Thymus (tissue), 11 donors: ENCODE measurements at regions not wholly inside any gene's neighbourhood (a gene's known extent, or its start where the extent isn't known, plus 50 kb on each side); places are given as distances from the start of the nearest gene placed in this dataset.
A peak's percentile ranks its signal among the peaks of the same experiment; 100 is the strongest.

Experiments used
- DNase-seq, 9 donors: peaks; one replicate each; pipeline ENCODE4 v3.0.0-alpha.2; 2013; ENCODE audit warnings: low spot score in 9 of 9, low read depth in 6 of 9, missing footprints in 1 of 9
- H3K27ac ChIP-seq, 2 donors: one replicate each; pipeline ENCODE4 v1.5.1; 2013; ENCODE audit warnings: control low read depth in 1 of 2, low read depth in 1 of 2, low read length in 1 of 2, mild to moderate bottlenecking in 1 of 2, moderate library complexity in 1 of 2
- H3K27me3 ChIP-seq, 2 donors: one replicate each; pipeline ENCODE4 v1.5.1; 2013; ENCODE audit warnings: low read length in 1 of 2; ENCODE audit not compliant: control insufficient read depth in 2 of 2, insufficient read depth in 1 of 2
- H3K36me3 ChIP-seq, 2 donors: one replicate each; pipeline ENCODE4 v1.5.1; 2013; ENCODE audit warnings: low read length in 1 of 2, mild to moderate bottlenecking in 1 of 2, moderate library complexity in 1 of 2; ENCODE audit not compliant: control insufficient read depth in 2 of 2, insufficient read depth in 2 of 2
- H3K4me1 ChIP-seq, 2 donors: one replicate each; pipeline ENCODE4 v1.5.1; 2013; ENCODE audit warnings: low read length in 2 of 2; ENCODE audit not compliant: control insufficient read depth in 2 of 2, insufficient read depth in 2 of 2
- H3K4me3 ChIP-seq, 2 donors: one replicate each; pipeline ENCODE4 v1.5.1; 2013; ENCODE audit warnings: low read length in 2 of 2, control low read depth in 1 of 2, mild to moderate bottlenecking in 1 of 2
- H3K9me3 ChIP-seq, 2 donors: one replicate each; pipeline ENCODE4 v1.5.1; 2013; ENCODE audit warnings: low read length in 1 of 2, mild to moderate bottlenecking in 1 of 2; ENCODE audit not compliant: control insufficient read depth in 2 of 2, insufficient read depth in 1 of 2
- WGBS: extraction: QIAGEN DNeasy Blood & Tissue Kit; methylation state at CpG from one replicate; pipeline ENCODE4 v1.1.7; 2013; 5-methylcytosine and 5-hydroxymethylcytosine counted together
- donor health status: healthy.

- H3K4me1 ChIP-seq: no peaks in the 10 kb centered on the region
- H3K4me3 ChIP-seq: no peak overlapping the region
- no peaks in the 10 kb centered on the region for H3K27me3 ChIP-seq
- no peaks in the 10 kb centered on the region for H3K9me3 ChIP-seq
- no peak overlapping the region for H3K27ac ChIP-seq
- no peak for DNase-seq
- H3K36me3 ChIP-seq: no peaks in the 10 kb centered on the region
- 92% methylated on average over 3 of the region's 3 CpGs for WGBS
These were observed 226.9 kb upstream of the DTNA start for GRCh38 chr18:34483198-34483597.

DNA sequence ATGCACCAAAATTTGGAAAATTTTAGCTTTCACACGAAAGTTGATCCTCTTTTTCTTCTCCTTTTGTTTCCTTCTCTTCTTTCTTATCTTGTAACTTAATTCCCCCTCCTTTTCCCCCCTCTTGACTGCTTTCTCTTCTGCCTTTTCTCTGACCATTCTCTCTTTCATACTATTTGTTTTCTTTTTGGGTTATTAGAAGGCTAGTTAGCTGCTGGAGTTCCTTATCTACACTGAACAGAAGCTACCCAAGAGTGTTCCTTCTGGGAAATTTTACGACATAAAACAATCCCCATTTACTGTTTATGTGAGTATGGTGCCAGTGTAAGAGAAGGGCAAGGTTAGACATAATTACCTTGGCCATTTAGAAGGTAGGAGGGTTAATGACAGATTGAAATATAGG lies 218.4 kb upstream of the DTNA start:
- Histone ChIP-seq H3K9me3 (no peaks in the 10 kb centered on the region), H3K4me3 (no peak overlapping the region), H3K4me1 (no peaks in the 10 kb centered on the region), H3K27ac (no peak overlapping the region), H3K27me3 (peaks cover 20 to 23% of the 10 kb centered on the region in 2 donors), H3K36me3 (no peaks in the 10 kb centered on the region)
- DNase-seq: no peak
- 33% methylated on average over 2 of the region's 2 CpGs for WGBS

DNA sequence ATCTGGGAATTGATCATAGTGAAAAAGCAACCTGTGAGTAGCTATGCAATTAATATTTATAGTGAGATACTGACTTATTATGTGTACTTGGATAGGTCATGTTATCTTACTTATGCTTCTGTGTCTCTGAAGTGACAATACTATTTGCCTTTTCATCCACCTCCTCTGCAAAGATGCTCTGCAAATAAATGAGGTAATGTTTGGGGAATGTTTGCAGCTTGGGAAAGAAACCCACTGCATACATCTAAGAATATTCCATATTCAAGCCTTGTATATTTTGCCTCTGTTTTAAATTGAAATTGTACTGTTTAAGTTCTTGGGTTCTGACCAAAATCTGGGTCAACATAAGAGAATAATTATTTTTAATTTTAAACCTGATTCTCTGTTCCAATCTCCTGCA lies 217.4 kb upstream of the DTNA start:
- no peak overlapping the region for H3K4me3 ChIP-seq
- H3K27ac ChIP-seq: no peak overlapping the region
- H3K9me3 ChIP-seq: no peaks in the 10 kb centered on the region
- no peak for DNase-seq
- no peaks in the 10 kb centered on the region for H3K4me1 ChIP-seq
- no peaks in the 10 kb centered on the region for H3K36me3 ChIP-seq
- H3K27me3 ChIP-seq: peaks cover 20 to 23% of the 10 kb centered on the region in 2 donors

GRCh38 chr18:34493099-34493544 lies 217.0 kb upstream of the DTNA start:
- H3K4me3 ChIP-seq: peak overlapping the region in 1 of 2 donors; percentile 27
- no peaks in the 10 kb centered on the region for H3K9me3 ChIP-seq
- H3K27me3 ChIP-seq: peaks cover 20 to 23% of the 10 kb centered on the region in 2 donors
- no peak for DNase-seq
- WGBS: 2% methylated on average over 18 of the region's 18 CpGs
- no peaks in the 10 kb centered on the region for H3K36me3 ChIP-seq
- H3K4me1 ChIP-seq: no peaks in the 10 kb centered on the region
- H3K27ac ChIP-seq: no peak overlapping the region

GRCh38 chr18:34493566-34494358 lies 216.3 kb upstream of the DTNA start:
- no peak for DNase-seq
- H3K9me3 ChIP-seq: no peaks in the 10 kb centered on the region
- peak overlapping the region in 1 of 2 donors; percentile 27 for H3K4me3 ChIP-seq
- H3K27ac ChIP-seq: no peak overlapping the region
- no peaks in the 10 kb centered on the region for H3K4me1 ChIP-seq
- H3K36me3 ChIP-seq: no peaks in the 10 kb centered on the region
- peaks cover 20 to 23% of the 10 kb centered on the region in 2 donors for H3K27me3 ChIP-seq
- 1% methylated on average over 101 of the region's 101 CpGs for WGBS

DNA sequence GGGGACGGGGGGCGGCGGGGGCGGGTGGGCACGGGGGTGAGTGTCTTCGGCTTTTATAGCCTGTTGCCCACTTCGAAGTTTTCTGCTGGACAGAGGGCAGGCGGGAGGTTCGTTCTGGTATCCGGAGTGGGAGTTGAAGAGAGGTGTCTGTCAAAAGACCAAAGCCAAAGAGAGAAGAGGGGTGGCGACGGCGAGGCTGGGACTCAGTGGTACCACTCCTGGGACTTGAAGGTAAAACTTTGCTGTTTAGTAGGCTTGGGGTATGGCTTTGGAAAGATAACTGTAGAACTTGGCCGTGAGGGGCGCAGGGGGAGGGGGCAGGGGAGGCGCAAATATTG lies 215.8 kb upstream of the DTNA start:
- 7% methylated on average over 16 of the region's 16 CpGs for WGBS
- no peak overlapping the region for H3K4me3 ChIP-seq
- no peaks in the 10 kb centered on the region for H3K36me3 ChIP-seq
- peaks cover 20 to 23% of the 10 kb centered on the region in 2 donors for H3K27me3 ChIP-seq
- no peaks in the 10 kb centered on the region for H3K4me1 ChIP-seq
- H3K9me3 ChIP-seq: no peaks in the 10 kb centered on the region
- no peak overlapping the region for H3K27ac ChIP-seq
- no peak for DNase-seq

DNA sequence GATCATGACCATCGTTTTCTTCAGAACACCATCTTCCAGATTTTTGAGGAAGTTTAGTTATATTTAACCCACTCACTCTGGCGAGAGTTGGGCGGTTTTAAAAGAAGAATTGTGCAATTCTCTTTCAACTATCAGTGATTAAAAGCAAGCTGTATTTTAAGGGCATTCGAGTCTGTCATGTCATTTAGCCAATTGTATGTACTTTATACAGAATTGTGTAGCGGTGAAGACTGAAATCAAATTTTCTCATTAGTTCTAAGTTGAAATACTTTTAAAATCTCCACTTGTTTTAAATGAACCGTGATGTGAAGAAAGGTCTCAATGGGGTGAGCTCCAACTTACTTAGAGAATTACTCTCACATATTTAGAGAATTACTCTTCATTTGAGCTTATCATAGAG lies 214.6 kb upstream of the DTNA start:
- H3K4me3 ChIP-seq: no peak overlapping the region
- H3K27ac ChIP-seq: no peak overlapping the region
- no peak for DNase-seq
- 25% methylated on average over 6 of the region's 6 CpGs for WGBS
- no peaks in the 10 kb centered on the region for H3K9me3 ChIP-seq
- H3K4me1 ChIP-seq: no peaks in the 10 kb centered on the region
- H3K36me3 ChIP-seq: no peaks in the 10 kb centered on the region
- peaks cover 20 to 23% of the 10 kb centered on the region in 2 donors for H3K27me3 ChIP-seq

DNA sequence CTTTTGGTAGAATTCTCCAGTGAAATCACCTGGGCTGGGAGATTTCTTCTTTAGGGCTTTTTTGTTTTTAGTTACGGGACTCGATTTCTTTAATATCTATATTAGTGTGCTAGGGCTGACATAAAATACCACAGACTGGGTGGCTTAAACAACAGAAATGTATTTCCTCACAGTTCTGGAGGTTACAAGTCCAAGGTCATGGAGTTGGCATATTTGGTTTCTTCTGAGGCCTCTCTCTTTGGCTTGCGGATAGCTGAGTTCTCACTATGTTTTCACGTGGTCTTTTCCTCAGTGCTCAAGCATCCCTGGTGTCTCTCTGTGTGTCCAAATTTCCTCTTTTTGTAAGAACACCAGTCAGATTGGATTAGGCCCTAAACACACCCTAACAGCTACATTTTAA lies 208.5 kb upstream of the DTNA start:
- Histone ChIP-seq H3K36me3 (no peaks in the 10 kb centered on the region), H3K27me3 (no peaks in the 10 kb centered on the region), H3K9me3 (no peaks in the 10 kb centered on the region), H3K4me3 (no peak overlapping the region), H3K27ac (no peak overlapping the region), H3K4me1 (no peaks in the 10 kb centered on the region)
- WGBS: 72% methylated on average over 4 of the region's 4 CpGs
- no peak for DNase-seq

DNA sequence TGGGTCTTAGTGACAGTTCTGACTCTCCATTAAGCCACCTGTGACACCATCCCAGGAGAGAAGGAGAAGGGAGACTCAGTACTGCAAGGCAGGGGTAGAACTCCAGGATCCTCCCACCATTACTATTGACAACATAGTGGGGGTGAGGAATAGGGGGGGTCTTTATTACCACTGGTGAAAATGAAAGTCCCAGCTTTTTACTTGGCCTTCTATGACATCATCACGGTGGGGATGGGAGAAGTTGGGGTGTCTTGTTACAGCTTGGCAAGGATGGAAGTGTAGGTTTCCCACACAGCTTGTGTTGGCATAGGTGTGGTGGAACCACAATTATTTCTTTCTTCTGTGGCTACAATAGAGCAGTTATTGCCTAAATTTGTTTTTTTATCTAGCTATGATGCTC lies 203.9 kb upstream of the DTNA start:
- H3K36me3 ChIP-seq: no peaks in the 10 kb centered on the region
- no peaks in the 10 kb centered on the region for H3K9me3 ChIP-seq
- H3K4me3 ChIP-seq: no peak overlapping the region
- WGBS: 96% methylated on average over 1 of the region's 1 CpG
- no peaks in the 10 kb centered on the region for H3K27me3 ChIP-seq
- no peaks in the 10 kb centered on the region for H3K4me1 ChIP-seq
- no peak overlapping the region for H3K27ac ChIP-seq
- no peak for DNase-seq
